Panc1 (cell line): ENCODE measurements at regions not wholly inside any gene's neighbourhood (a gene's known extent, or its start where the extent isn't known, plus 50 kb on each side); places are given as distances from the start of the nearest gene placed in this dataset.

ENCODE experiments used
- ATAC-seq: fragments of 200-7000 bp; cut with Tn5 transposase; 2 replicates; pipeline ENCODE4 v1.9.1; 2020; ENCODE audit warnings: mild to moderate bottlenecking, moderate library complexity
- BruUV-seq: library from RNA; stranded (reverse); fragments of 400-500 nt; replicated peaks from 2 replicates; lab custom pipeline; 2021; lab: Mats Ljungman, UMichigan
- CTCF ChIA-PET: fragments of 300-600 bp; sonication (Branson Sonifier 250); formaldehyde crosslinking; loops from one replicate; lab custom pipeline; 2022; ENCODE audit warnings: antibody characterized with exemption; lab: Charles Lee
- POLR2A ChIA-PET: fragments of 300-600 bp; sonication (Branson Sonifier 250); formaldehyde crosslinking; loops from one replicate; lab custom pipeline; 2022; ENCODE audit warnings: antibody characterized with exemption; lab: Charles Lee
- DNase-seq: peaks from one replicate; pipeline ENCODE4 v3.0.0-alpha.2; 2010; ENCODE audit warnings: low read depth, low spot score
- H3K27ac ChIP-seq: 2 replicates; pipeline ENCODE4 v1.5.1; 2011; ENCODE audit warnings: mild to moderate bottlenecking, low read length, inconsistent platforms
- H3K27me3 ChIP-seq: fragments of 200-500 bp; sonication (Bioruptor generic); 2 replicates; pipeline ENCODE4 v1.6.0; 2014; ENCODE audit warnings: low read length, inconsistent platforms; ENCODE audit not compliant: control insufficient read depth, insufficient read depth
- H3K36me3 ChIP-seq: fragments of 200-500 bp; sonication (Bioruptor generic); 2 replicates; pipeline ENCODE4 v1.5.1; 2014; ENCODE audit warnings: inconsistent platforms, mild to moderate bottlenecking, low read length, moderate library complexity; ENCODE audit not compliant: control insufficient read depth, insufficient read depth
- H3K4me1 ChIP-seq: 2 replicates; pipeline ENCODE4 v1.5.1; 2011; ENCODE audit warnings: inconsistent platforms, mild to moderate bottlenecking, low read length, moderate library complexity; ENCODE audit not compliant: control insufficient read depth, insufficient read depth
- H3K4me3 ChIP-seq, 2 experiments: 2 replicates each; pipeline ENCODE4 v1.5.1; 2011 to 2012; ENCODE audit warnings: low read depth in 2 of 2, low read length in 2 of 2, mild to moderate bottlenecking in 2 of 2, inconsistent platforms in 1 of 2, moderate library complexity in 1 of 2
- H3K9me3 ChIP-seq: fragments of 200-500 bp; sonication (Bioruptor generic); 2 replicates; pipeline ENCODE4 v1.5.1; 2014; ENCODE audit warnings: low read depth, mild to moderate bottlenecking, inconsistent platforms, low read length, moderate library complexity; ENCODE audit not compliant: control insufficient read depth, insufficient read depth
- POLR2AphosphoS5 ChIP-seq: IDR thresholded peaks from 2 replicates; pipeline ENCODE4 v1.6.1; 2012; ENCODE audit warnings: mild to moderate bottlenecking, low read depth, low read length, moderate library complexity
- REST ChIP-seq, 2 experiments: IDR thresholded peaks; 2 replicates each; pipeline ENCODE4 v1.6.1; 2011 to 2012; ENCODE audit warnings: low read depth in 2 of 2, control low read depth in 1 of 2, low read length in 1 of 2, mild to moderate bottlenecking in 1 of 2, moderate library complexity in 1 of 2; ENCODE audit not compliant: insufficient read depth in 1 of 2
- SIN3A ChIP-seq: IDR thresholded peaks from 2 replicates; pipeline ENCODE4 v1.6.1; 2012; ENCODE audit warnings: low read depth, mild to moderate bottlenecking, low read length, moderate library complexity, borderline replicate concordance; ENCODE audit not compliant: insufficient read depth
- TCF7L2 ChIP-seq: IDR thresholded peaks from 2 replicates; pipeline ENCODE4 v1.6.1; 2011; ENCODE audit warnings: mild to moderate bottlenecking, low read depth, low read length, inconsistent platforms
- in situ Hi-C: cut with HindIII; loops from 2 replicates; pipeline ENCODE4 v1.10.0; 2016; ENCODE audit warnings: low sequenced_read_pairs, low pct_unique_long_range_greater_than_20kb
- intact Hi-C: fragments of 100-400 bp; cut with micrococcal nuclease; formaldehyde crosslinking; loops from one replicate; pipeline ENCODE4 v1.10.0; 2022; ENCODE audit not compliant: unreplicated experiment
- TF ChIP-seq, protein P1 (sequence below): fragments of 450-650 bp; IDR thresholded peaks from 2 replicates; pipeline ENCODE4 v1.5.1; 2017; ENCODE audit warnings: mild to moderate bottlenecking

DNA sequence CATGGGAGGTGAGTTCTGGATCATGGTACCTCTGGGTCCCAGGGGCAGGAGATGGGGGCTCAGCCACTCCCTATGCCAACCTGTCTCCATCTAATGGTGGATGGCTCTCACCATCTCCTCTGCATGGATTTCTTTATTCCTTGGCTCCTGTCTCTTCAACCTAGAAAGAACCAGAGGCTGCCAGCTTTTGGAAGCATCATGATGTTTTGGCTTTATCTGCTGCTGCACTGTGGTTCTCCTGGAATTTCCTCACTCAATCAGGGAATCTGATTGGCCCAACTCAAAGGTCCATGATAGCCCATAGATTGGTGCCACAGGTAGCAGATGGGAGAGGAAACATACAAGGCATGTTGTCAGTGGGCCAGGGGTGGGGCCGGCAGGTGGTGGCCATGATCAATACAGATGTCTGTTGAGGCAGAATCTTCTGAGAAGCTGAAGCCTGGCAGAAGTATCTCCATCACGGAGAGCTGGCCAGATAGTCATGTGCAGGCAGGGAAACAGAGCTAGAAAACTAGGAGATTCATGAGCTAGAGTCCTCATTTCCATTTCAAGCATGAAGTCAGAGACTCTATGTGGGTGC lies 158.2 kb downstream of the MACROH2A1 start:
- Histone ChIP-seq H3K4me3 (no peak overlapping the region), H3K4me1 (peaks cover 2% of the 10 kb centered on the region; the same call in 1 of the 2 replicates), H3K36me3 (no peaks in the 10 kb centered on the region), H3K27ac (no peak overlapping the region), H3K9me3 (no peaks in the 10 kb centered on the region), H3K27me3 (no peaks in the 10 kb centered on the region)
- ChIA-PET POLR2A (no interaction called here), CTCF (interaction anchor here (0.6 kb wide), 1 partner anchor 137 kb away, joined by 5 read pairs; no protein-coding TSS in a partner anchor)
- BruUV-seq: no TSS peak
- intact Hi-C loops (no loop called here), in situ Hi-C loops (no loop called here)
- DNase-seq (no peak), ATAC-seq (no peak)
- no peak for TF ChIP-seq REST (IDR thresholded peaks at IDR 0.05; ENCODE audit: insufficient read depth in 1 of 2, low read depth in 2 of 2, low read length in 1 of 2)
- no peak for TF ChIP-seq POLR2AphosphoS5
- TF ChIP-seq TCF7L2: no peak
- TF ChIP-seq, protein P1, sequence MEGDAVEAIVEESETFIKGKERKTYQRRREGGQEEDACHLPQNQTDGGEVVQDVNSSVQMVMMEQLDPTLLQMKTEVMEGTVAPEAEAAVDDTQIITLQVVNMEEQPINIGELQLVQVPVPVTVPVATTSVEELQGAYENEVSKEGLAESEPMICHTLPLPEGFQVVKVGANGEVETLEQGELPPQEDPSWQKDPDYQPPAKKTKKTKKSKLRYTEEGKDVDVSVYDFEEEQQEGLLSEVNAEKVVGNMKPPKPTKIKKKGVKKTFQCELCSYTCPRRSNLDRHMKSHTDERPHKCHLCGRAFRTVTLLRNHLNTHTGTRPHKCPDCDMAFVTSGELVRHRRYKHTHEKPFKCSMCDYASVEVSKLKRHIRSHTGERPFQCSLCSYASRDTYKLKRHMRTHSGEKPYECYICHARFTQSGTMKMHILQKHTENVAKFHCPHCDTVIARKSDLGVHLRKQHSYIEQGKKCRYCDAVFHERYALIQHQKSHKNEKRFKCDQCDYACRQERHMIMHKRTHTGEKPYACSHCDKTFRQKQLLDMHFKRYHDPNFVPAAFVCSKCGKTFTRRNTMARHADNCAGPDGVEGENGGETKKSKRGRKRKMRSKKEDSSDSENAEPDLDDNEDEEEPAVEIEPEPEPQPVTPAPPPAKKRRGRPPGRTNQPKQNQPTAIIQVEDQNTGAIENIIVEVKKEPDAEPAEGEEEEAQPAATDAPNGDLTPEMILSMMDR: no peak
- no peak for TF ChIP-seq SIN3A

GRCh38 chr5:135240283-135240633 lies 158.8 kb downstream of the MACROH2A1 start:
- Histone ChIP-seq H3K4me1 (no peaks in the 10 kb centered on the region), H3K27me3 (no peaks in the 10 kb centered on the region), H3K9me3 (no peaks in the 10 kb centered on the region), H3K4me3 (no peak overlapping the region), H3K36me3 (no peaks in the 10 kb centered on the region), H3K27ac (no peak overlapping the region)
- ChIA-PET POLR2A (no interaction called here), CTCF (interaction anchor here (0.6 kb wide), 1 partner anchor 136 kb away, joined by 5 read pairs; no protein-coding TSS in a partner anchor)
- DNase-seq: no peak
- BruUV-seq: no TSS peak
- no peak for ATAC-seq
- no peak for TF ChIP-seq SIN3A
- TF ChIP-seq REST (IDR thresholded peaks at IDR 0.05; ENCODE audit: insufficient read depth in 1 of 2, low read depth in 2 of 2, low read length in 1 of 2): no peak
- no peak for TF ChIP-seq POLR2AphosphoS5
- TF ChIP-seq TCF7L2: no peak
- TF ChIP-seq, protein P1: no peak
- intact Hi-C loops: no loop called here
- in situ Hi-C loops: no loop called here
